ENCODE measurements at regions not wholly inside any gene's neighbourhood (a gene's known extent, or its start where the extent isn't known, plus 50 kb on each side); places are given as distances from the start of the nearest gene placed in this dataset.
A peak's percentile ranks its signal among the peaks of the same experiment; 100 is the strongest.

DNA sequence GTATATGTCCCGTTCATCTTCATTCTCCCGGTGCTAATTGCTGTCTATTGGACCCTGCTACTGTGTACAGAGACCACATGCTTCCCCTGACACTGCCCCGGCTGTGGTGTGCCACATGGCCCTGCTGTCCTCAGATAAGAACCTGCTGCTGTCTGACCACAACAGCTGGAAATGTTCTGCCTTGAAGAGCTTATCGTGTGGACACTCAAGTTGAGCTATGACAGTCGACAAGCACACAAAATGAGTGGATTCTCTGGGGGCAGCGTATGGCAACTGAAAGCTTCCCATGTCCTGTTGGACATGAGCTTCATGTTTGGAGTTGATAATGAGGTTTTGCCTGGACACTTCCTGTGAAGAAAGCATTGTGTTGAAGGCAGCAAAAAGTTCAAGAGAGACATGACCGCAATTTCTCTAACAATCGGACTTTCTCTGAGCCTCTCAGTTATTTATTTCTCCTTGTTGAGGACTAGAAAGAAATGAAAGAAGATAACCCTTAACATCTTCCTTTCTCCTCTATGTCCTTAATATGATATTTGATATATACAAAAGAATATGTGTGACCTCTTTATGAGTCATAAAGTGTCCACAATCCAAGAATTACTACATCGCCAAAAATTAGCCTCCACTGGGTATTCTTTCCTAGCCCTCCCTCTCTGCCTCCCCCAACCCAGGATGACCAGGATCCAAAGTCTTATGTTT, 187.1 kb upstream of the TCF21 start (continued):
- TF ChIP-seq JUND (IDR thresholded peaks at IDR 0.05; ENCODE audit: borderline replicate concordance, low read depth, low read length): peak; percentile 84
- TF ChIP-seq JUND (tag; IDR thresholded peaks at IDR 0.05; ENCODE audit: borderline replicate concordance, low read depth, low read length): peak; percentile 88; the same call in 2 of the 3 replicates
- TF ChIP-seq NFYB (IDR thresholded peaks at IDR 0.05; ENCODE audit: extremely low read depth, insufficient read length): no peak
- no peak for TF ChIP-seq SRSF1 (IDR thresholded peaks at IDR 0.05; ENCODE audit: low read depth, low read length)
- TF ChIP-seq C11orf30 (IDR thresholded peaks at IDR 0.05; ENCODE audit: low read depth): no peak
- TF ChIP-seq BACH1 (tag; IDR thresholded peaks at IDR 0.05): peak; percentile 83
- no peak for TF ChIP-seq SRSF9 (IDR thresholded peaks at IDR 0.05; ENCODE audit: borderline replicate concordance, low read depth, low read length)

DNA sequence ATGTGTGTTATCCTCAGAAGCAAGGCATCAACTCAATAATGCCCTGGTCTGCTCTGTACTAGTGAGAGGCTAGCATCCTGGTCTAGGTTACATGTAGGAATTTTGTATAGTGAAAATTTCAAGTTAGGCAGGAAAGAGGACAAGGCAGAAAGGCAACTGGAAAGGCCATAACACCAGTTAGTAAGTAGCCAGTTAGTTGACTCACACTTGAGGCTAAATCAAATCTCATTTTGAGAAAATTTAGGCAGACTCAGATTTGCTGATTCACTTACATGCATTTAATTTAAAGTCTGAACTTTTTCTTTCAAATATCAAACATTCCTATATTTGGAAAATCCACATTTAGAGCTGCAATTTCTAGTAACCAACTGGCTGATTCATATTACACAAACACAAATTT, 184.5 kb upstream of the TCF21 start:
- intact Hi-C loops (cut with micrococcal nuclease) (loop anchor here (10.0 kb wide), 2 partner anchors 140 to 390 kb away; no protein-coding TSS in a partner anchor), in situ Hi-C loops (cut with MboI) (no loop called here)
- ChIA-PET CTCF (ENCODE audit: low intra/inter-chr PET ratio) (no interaction called here), POLR2A (no interaction called here)
- no peak for ATAC-seq
- H3K4me2 ChIP-seq (ENCODE audit: insufficient read depth, low read length): no peak overlapping the region
- no peaks in the 10 kb centered on the region for H3K79me2 ChIP-seq (ENCODE audit: control insufficient read depth, insufficient read depth, low read length)
- H3K4me3 ChIP-seq: no peak overlapping the region
- BruUV-seq (replicated peaks): no TSS peak
- TF ChIP-seq RBM15 (IDR thresholded peaks at IDR 0.05; ENCODE audit: insufficient read depth, low read length): no peak
- H4K20me1 ChIP-seq (replicated peaks; ENCODE audit: control insufficient read depth, insufficient read depth, low read length): no peaks in the 10 kb centered on the region
- H3K36me3 ChIP-seq (ENCODE audit: control insufficient read depth, insufficient read depth, low read length): no peaks in the 10 kb centered on the region
- peaks cover 5% of the 10 kb centered on the region; the same call in 1 of the 2 replicates for H3K9me3 ChIP-seq (replicated peaks; ENCODE audit: control insufficient read depth, insufficient read depth, low read depth, low read length)
- H2AFZ ChIP-seq (ENCODE audit: low read depth, low read length): no peak overlapping the region
- H3K9me1 ChIP-seq (ENCODE audit: control insufficient read depth, insufficient read depth, low read length): no peaks in the 10 kb centered on the region
- H3K4me1 ChIP-seq (replicated peaks in 1 of 2; ENCODE audit: control insufficient read depth in 2 of 2, insufficient read depth in 2 of 2, low read length in 2 of 2): peaks cover 4 to 29% of the 10 kb centered on the region in 2 experiments; a peak in 4 of 5 replicates
- H3K27me3 ChIP-seq (ENCODE audit: control insufficient read depth in 2 of 2, insufficient read depth in 2 of 2, low read length in 2 of 2): no peaks in the 10 kb centered on the region; a peak in 2 of 5 replicates
- no peak for DNase-seq (ENCODE audit: extremely low read depth in 1 of 4, low spot score in 3 of 4)
- no peak overlapping the region for H3K27ac ChIP-seq (ENCODE audit: extremely low read depth, low read depth, low read length)
- H3K9ac ChIP-seq (ENCODE audit: insufficient read depth in 1 of 2, low read depth in 2 of 2, low read length in 2 of 2): no peak overlapping the region
- no peak for FAIRE-seq

Data from K562 (cell line).